GM12873 (cell line): ENCODE measurements at regions not wholly inside any gene's neighbourhood (a gene's known extent, or its start where the extent isn't known, plus 50 kb on each side); places are given as distances from the start of the nearest gene placed in this dataset.

Experiments used
- TF ChIP-seq, protein P1 (sequence below): IDR thresholded peaks from 2 replicates; pipeline ENCODE4 v1.5.1; 2012; ENCODE audit warnings: low read depth, mild to moderate bottlenecking, moderate library complexity, low read length, control low read depth; ENCODE audit not compliant: insufficient read depth; ENCODE audit errors: missing control alignments

DNA sequence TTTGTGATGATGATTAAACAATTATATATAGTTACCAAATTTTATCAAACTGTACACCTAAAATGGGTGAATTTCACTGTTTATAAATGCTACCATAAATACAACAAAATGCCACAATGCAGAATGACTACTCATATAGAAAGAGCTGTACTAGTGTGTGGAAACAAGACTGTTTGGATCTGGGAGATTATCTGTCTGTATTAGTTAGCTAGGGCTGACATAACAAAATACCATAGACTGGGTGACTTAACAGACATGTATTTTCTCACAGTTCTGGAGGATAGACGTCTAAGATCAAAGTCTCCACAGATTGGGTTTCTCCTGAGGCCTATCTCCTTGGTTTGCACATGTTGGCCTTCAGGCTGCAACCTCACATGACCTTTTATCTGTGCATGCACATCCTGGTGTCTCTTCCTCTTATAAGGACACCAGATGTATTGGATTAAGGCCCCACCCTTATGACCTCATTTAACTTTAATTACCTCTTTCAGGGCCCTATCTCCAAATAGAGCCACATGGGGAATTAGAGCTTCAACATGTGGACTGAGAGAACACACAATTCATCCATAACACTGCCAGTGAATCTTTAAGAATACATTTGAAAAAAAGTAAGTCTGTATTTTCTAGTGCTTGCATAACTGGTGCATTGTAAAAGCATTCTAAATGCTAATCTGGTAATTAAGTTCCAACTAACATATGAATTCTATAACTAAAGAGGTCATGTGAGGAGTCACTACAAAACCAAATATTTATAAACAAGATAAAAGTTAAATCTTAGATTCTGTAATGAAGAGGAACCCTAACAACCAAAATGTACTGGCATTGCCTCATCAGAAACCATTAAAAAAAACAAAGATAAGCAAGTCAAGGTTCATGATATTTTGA is 699.6 kb downstream of the NYAP2 start:
- TF ChIP-seq, protein P1, sequence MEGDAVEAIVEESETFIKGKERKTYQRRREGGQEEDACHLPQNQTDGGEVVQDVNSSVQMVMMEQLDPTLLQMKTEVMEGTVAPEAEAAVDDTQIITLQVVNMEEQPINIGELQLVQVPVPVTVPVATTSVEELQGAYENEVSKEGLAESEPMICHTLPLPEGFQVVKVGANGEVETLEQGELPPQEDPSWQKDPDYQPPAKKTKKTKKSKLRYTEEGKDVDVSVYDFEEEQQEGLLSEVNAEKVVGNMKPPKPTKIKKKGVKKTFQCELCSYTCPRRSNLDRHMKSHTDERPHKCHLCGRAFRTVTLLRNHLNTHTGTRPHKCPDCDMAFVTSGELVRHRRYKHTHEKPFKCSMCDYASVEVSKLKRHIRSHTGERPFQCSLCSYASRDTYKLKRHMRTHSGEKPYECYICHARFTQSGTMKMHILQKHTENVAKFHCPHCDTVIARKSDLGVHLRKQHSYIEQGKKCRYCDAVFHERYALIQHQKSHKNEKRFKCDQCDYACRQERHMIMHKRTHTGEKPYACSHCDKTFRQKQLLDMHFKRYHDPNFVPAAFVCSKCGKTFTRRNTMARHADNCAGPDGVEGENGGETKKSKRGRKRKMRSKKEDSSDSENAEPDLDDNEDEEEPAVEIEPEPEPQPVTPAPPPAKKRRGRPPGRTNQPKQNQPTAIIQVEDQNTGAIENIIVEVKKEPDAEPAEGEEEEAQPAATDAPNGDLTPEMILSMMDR: no peak

DNA sequence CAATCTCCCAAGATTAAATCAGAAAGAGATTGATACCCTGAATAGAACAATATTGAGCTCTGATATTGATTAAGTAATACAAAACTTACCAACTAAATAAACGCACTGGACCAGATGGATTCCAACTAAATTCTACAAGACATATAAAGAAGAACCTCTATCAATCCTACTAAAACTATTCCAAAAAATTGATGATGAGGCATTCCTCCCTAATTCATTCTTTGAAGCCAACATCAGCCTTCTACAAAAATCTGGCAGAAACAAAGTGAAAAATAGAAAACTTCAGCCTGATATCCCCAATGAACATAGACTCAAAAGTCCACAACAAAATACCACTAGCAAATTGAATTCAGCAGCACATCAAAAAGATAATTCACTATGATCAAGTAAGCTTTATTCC is 695.5 kb downstream of the NYAP2 start:
- TF ChIP-seq, protein P1: no peak

DNA sequence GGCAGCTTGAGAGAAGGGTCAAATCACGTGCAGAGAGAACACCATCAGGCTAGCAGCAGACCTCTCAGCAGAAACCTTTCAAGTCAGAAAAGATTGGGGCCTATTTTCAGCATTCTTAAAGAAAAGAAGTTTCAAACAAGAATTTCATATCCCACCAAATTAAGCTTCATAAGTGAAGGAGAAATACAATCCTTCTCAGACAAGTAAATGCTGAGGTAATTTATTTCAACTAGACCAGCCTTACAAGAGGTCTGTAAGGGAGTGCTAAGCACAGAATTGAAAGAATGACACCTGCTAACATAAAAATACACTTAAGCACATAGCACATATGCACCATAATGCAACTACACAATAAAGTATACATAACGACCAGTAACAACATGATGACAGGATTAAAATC is 693.9 kb downstream of the NYAP2 start:
- TF ChIP-seq, protein P1: no peak

DNA sequence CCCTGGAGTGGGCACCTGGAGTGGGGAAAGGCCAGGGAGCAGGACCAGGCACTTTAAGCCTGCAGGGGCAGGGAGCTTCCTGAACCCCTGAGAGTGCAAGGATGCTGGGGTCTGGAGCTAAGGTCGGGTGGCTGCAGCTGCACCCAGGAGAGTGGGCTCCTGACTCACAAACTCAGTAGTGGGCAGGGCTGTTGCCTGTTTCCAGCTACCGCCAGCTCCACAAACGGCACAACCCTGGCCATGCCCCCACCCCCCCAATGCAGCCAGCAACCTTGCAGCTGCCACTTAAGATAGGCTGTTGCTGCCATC is 688.8 kb downstream of the NYAP2 start:
- TF ChIP-seq, protein P1: no peak

DNA sequence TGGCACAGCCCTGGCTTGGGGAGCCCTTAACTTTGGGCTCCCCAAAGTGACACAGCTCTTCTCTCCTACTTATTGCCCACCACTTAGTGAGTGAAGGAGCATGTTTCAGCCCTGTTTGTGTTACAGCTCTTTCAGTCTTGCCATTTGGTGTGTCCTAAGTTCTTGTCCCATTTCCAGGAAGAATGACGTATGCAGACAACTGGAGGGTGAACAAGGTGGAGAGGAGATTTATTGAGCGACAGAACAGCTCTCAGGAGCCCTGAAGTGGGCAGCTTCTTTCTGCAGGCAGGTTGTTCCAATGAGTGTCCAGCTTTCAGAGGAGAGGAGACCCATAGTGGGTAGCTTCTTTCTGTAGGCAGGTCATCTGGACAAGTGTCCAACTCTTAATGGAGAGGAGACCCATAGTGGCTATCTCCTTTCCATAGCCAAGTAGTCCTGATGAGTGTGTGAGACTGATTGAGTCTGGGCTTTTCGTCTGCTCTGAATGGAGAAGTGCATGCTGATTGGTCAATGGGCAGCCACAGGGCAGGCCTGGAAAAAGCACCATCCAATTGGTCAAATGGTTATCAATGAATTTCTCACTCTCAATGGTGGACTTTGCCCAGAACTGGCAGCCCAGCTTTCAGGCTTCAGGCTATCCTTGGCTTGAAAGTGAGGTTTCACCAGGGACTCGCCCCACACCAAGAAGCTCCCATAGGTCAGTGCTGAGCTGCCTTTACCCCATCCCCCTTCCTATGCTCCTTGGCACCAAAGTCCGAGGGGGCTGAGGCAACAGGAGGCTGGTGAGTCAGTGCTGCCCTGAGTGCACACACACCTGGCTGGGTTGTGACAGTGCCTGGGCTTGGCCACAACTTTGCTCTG is 688.2 kb downstream of the NYAP2 start:
- TF ChIP-seq, protein P1: no peak

DNA sequence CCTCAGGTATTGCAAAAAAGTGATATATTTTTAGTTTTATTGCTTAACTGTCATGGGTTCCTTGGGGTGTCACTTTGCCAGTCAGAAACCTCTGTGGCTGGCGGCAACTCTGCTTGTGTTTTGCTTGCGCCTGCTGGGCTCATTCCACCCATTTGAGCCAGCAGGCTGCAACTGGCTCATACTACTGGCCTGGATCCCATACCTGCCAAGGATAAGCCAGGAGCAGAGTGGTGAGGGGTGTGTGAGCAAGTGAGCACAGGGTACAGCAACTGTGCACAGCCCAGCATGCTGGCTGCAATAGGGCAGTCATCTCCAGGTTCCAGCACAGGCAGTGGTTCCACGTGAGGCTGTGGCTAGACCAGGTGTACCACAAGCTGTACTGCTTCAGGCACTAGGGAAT is 687.5 kb downstream of the NYAP2 start:
- TF ChIP-seq, protein P1: no peak

DNA sequence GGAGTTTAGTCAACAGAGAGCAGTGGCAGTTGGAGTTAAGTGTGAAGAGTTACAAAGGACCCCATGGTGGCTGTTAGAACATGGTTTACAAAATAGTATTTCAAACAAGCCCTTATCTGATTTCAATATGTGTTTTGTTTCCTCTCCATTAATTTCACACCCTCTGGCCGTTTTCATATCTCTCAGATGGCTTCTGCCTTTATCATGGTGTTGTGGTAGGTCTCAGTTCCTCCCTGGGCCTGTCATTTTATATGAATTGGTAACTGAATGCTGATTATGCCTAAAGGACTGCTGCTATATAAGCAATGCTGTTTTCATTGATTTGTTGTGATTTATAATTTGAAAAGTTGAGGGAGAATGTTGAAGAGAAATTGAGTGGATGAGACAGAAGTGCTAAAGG is 686.7 kb downstream of the NYAP2 start:
- TF ChIP-seq, protein P1: no peak
